HCT116 (cell line): ENCODE measurements at regions not wholly inside any gene's neighbourhood (a gene's known extent, or its start where the extent isn't known, plus 50 kb on each side); places are given as distances from the start of the nearest gene placed in this dataset.

ENCODE experiments used
- ATAC-seq: fragments of 200-7000 bp; cut with Tn5 transposase; 2 replicates; pipeline ENCODE4 v1.9.1; 2020; ENCODE audit warnings: mild to moderate bottlenecking, moderate library complexity
- BruUV-seq: library from RNA; stranded (reverse); fragments of 400-500 nt; replicated peaks from 2 replicates; lab custom pipeline; 2021; lab: Mats Ljungman, UMichigan
- CTCF ChIA-PET: fragments of 300-600 bp; sonication (Branson Sonifier 250); formaldehyde crosslinking; loops from one replicate; lab custom pipeline; 2021; ENCODE audit warnings: antibody characterized with exemption; lab: Charles Lee
- POLR2A ChIA-PET: fragments of 300-600, 350-600 bp; sonication (Branson Sonifier 250); formaldehyde crosslinking; loops from one replicate; lab custom pipeline; 2021; ENCODE audit warnings: antibody characterized with exemption; lab: Charles Lee
- RAD21 ChIA-PET, 2 experiments: fragments of 300-600 bp; sonication (Branson Sonifier 250); formaldehyde crosslinking; loops; one replicate each; lab custom pipeline; 2023; ENCODE audit warnings: low total read pairs in 2 of 2; ENCODE audit not compliant: uncharacterized antibody in 2 of 2, unreplicated experiment in 2 of 2, low non-redundant PET in 1 of 2; lab: Charles Lee
- DNase-seq: peaks from one replicate; pipeline ENCODE4 v3.0.0-alpha.2; 2010; ENCODE audit warnings: low read depth, low spot score
- H2AFZ ChIP-seq: fragments of 200-600 bp; shearing (Covaris generic), sonication (generic); 2 replicates; pipeline ENCODE4 v1.6.1; 2017; ENCODE audit warnings: low read depth, mixed run types, mixed read lengths, antibody characterized with exemption, low read length; ENCODE audit not compliant: poor library complexity, severe bottlenecking
- H3K27ac ChIP-seq: 2 replicates; pipeline ENCODE4 v1.5.1; 2012; ENCODE audit warnings: low read depth, low read length
- H3K27me3 ChIP-seq: fragments of 200-600 bp; sonication (generic); 2 replicates; pipeline ENCODE4 v1.6.1; 2016; ENCODE audit warnings: mixed run types, low read length, mixed read lengths; ENCODE audit not compliant: insufficient read depth
- H3K36me3 ChIP-seq, 2 experiments: fragments of 200-500 bp in 1 of 2; fragments of 200-600 bp in 1 of 2; sonication (Bioruptor generic) in 1 of 2; sonication (generic) in 1 of 2; 2 replicates each; pipeline versions ENCODE4 v1.5.1 to v1.6.1; 2014 to 2016; ENCODE audit warnings: low read length in 2 of 2, inconsistent platforms in 1 of 2, mixed read lengths in 1 of 2, mixed run types in 1 of 2; ENCODE audit not compliant: insufficient read depth in 2 of 2, control insufficient read depth in 1 of 2
- H3K4me1 ChIP-seq, 2 experiments: fragments of 200-600 bp in 1 of 2; sonication (generic) in 1 of 2; 2 replicates each; pipeline versions ENCODE4 v1.5.1 to v1.6.1; 2012 to 2017; ENCODE audit warnings: low read length in 2 of 2, inconsistent platforms in 1 of 2, mild to moderate bottlenecking in 1 of 2, mixed read lengths in 1 of 2, mixed run types in 1 of 2, moderate library complexity in 1 of 2; ENCODE audit not compliant: insufficient read depth in 2 of 2, control insufficient read depth in 1 of 2
- H3K4me2 ChIP-seq: fragments of 200-600 bp; sonication (generic); 2 replicates; pipeline ENCODE4 v1.6.1; 2017; ENCODE audit warnings: mixed run types, low read length, mixed read lengths
- H3K4me3 ChIP-seq, 2 experiments: fragments of 200-600 bp in 1 of 2; sonication (generic) in 1 of 2; replicated peaks in 1 of 2; 2 replicates each; pipeline ENCODE4 v1.5.1; 2011 to 2016; ENCODE audit warnings: low read length in 2 of 2, control low read depth in 1 of 2, low read depth in 1 of 2, mild to moderate bottlenecking in 1 of 2, mixed read lengths in 1 of 2, mixed run types in 1 of 2
- H3K79me2 ChIP-seq: fragments of 200-600 bp; sonication (generic); 2 replicates; pipeline ENCODE4 v1.6.1; 2017; ENCODE audit warnings: mild to moderate bottlenecking, mixed run types, low read length, moderate library complexity, mixed read lengths; ENCODE audit not compliant: insufficient read depth
- H3K9ac ChIP-seq: fragments of 200-600 bp; sonication (generic); 2 replicates; pipeline ENCODE4 v1.6.1; 2016; ENCODE audit warnings: low read length, mixed read lengths
- H3K9me2 ChIP-seq: fragments of 200-600 bp; sonication (generic), shearing (Covaris generic); 2 replicates; pipeline ENCODE4 v1.6.1; 2017; ENCODE audit warnings: mixed run types, mild to moderate bottlenecking, moderate library complexity; ENCODE audit not compliant: insufficient read depth
- H3K9me3 ChIP-seq, 2 experiments: fragments of 200-500 bp in 1 of 2; fragments of 200-600 bp in 1 of 2; sonication (Bioruptor generic) in 1 of 2; sonication (generic) in 1 of 2; 2 replicates each; pipeline ENCODE4 v1.6.1; 2014 to 2017; ENCODE audit warnings: low read length in 2 of 2, mixed read lengths in 2 of 2, inconsistent platforms in 1 of 2, low read depth in 1 of 2, mild to moderate bottlenecking in 1 of 2, mixed run types in 1 of 2, moderate library complexity in 1 of 2; ENCODE audit not compliant: control insufficient read depth in 1 of 2, insufficient read depth in 1 of 2
- H4K20me1 ChIP-seq: fragments of 200-600 bp; sonication (generic), shearing (Covaris generic); 2 replicates; pipeline ENCODE4 v1.6.1; 2017; ENCODE audit warnings: mixed run types, mild to moderate bottlenecking, moderate library complexity; ENCODE audit not compliant: insufficient read depth
- CTCF ChIP-seq, 3 experiments: fragments of 200-600 bp in 1 of 3; sonication (generic) in 1 of 3; IDR thresholded peaks in 2 of 3; conservative IDR thresholded peaks in 1 of 3; 2 replicates each; pipeline ENCODE4 v1.5.1; 2012 to 2017; ENCODE audit warnings: low read depth in 2 of 3, low read length in 2 of 3, antibody characterized with exemption in 1 of 3, borderline replicate concordance in 1 of 3, control low read depth in 1 of 3, mild to moderate bottlenecking in 1 of 3, mixed read lengths in 1 of 3, mixed run types in 1 of 3, moderate library complexity in 1 of 3; ENCODE audit not compliant: insufficient read depth in 1 of 3
- EZH2phosphoT487 ChIP-seq: fragments of 200-600 bp; IDR thresholded peaks from 2 replicates; pipeline ENCODE4 v1.6.1; 2018; ENCODE audit warnings: antibody characterized with exemption, borderline replicate concordance
- MAX ChIP-seq: IDR thresholded peaks from 2 replicates; pipeline ENCODE4 v1.6.1; 2012
- POLR2AphosphoS5 ChIP-seq: IDR thresholded peaks from 2 replicates; pipeline ENCODE4 v1.6.1; 2011; ENCODE audit warnings: mild to moderate bottlenecking, low read depth, low read length, moderate library complexity
- intact Hi-C: fragments of 100-400 bp; cut with micrococcal nuclease; formaldehyde crosslinking; loops from 2 replicates; pipeline ENCODE4 v1.10.0; 2022
- TF ChIP-seq, protein P1 (sequence below): IDR thresholded peaks from 2 replicates; pipeline ENCODE4 v1.6.1; 2011; ENCODE audit warnings: mild to moderate bottlenecking, low read length, moderate library complexity; ENCODE audit not compliant: insufficient replicate concordance; ENCODE audit errors: extremely low read depth
- TF ChIP-seq, protein P2 (sequence below): IDR thresholded peaks from 2 replicates; pipeline ENCODE4 v1.6.1; 2012; ENCODE audit warnings: low read depth

- Histone ChIP-seq H3K9me3 (no peaks in the 10 kb centered on the region), H3K4me2 (no peak overlapping the region), H3K27ac (no peak overlapping the region), H3K4me3 (no peak overlapping the region), H3K9me2 (no peaks in the 10 kb centered on the region), H3K36me3 (no peaks in the 10 kb centered on the region), H3K9ac (no peak overlapping the region), H3K4me1 (no peaks in the 10 kb centered on the region), H3K27me3 (no peaks in the 10 kb centered on the region), H2AFZ (no peak overlapping the region), H4K20me1 (no peaks in the 10 kb centered on the region), H3K79me2 (no peaks in the 10 kb centered on the region)
- RAD21 ChIA-PET = no interaction called here
- DNase-seq (no peak), ATAC-seq (no peak)
- BruUV-seq = no TSS peak
- intact Hi-C loops = no loop called here
- TF ChIP-seq EZH2phosphoT487 = no peak
- TF ChIP-seq MAX = no peak
- TF ChIP-seq, protein P1, sequence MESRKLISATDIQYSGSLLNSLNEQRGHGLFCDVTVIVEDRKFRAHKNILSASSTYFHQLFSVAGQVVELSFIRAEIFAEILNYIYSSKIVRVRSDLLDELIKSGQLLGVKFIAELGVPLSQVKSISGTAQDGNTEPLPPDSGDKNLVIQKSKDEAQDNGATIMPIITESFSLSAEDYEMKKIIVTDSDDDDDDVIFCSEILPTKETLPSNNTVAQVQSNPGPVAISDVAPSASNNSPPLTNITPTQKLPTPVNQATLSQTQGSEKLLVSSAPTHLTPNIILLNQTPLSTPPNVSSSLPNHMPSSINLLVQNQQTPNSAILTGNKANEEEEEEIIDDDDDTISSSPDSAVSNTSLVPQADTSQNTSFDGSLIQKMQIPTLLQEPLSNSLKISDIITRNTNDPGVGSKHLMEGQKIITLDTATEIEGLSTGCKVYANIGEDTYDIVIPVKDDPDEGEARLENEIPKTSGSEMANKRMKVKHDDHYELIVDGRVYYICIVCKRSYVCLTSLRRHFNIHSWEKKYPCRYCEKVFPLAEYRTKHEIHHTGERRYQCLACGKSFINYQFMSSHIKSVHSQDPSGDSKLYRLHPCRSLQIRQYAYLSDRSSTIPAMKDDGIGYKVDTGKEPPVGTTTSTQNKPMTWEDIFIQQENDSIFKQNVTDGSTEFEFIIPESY = no peak
- TF ChIP-seq, protein P2, sequence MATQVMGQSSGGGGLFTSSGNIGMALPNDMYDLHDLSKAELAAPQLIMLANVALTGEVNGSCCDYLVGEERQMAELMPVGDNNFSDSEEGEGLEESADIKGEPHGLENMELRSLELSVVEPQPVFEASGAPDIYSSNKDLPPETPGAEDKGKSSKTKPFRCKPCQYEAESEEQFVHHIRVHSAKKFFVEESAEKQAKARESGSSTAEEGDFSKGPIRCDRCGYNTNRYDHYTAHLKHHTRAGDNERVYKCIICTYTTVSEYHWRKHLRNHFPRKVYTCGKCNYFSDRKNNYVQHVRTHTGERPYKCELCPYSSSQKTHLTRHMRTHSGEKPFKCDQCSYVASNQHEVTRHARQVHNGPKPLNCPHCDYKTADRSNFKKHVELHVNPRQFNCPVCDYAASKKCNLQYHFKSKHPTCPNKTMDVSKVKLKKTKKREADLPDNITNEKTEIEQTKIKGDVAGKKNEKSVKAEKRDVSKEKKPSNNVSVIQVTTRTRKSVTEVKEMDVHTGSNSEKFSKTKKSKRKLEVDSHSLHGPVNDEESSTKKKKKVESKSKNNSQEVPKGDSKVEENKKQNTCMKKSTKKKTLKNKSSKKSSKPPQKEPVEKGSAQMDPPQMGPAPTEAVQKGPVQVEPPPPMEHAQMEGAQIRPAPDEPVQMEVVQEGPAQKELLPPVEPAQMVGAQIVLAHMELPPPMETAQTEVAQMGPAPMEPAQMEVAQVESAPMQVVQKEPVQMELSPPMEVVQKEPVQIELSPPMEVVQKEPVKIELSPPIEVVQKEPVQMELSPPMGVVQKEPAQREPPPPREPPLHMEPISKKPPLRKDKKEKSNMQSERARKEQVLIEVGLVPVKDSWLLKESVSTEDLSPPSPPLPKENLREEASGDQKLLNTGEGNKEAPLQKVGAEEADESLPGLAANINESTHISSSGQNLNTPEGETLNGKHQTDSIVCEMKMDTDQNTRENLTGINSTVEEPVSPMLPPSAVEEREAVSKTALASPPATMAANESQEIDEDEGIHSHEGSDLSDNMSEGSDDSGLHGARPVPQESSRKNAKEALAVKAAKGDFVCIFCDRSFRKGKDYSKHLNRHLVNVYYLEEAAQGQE = no peak
- TF ChIP-seq POLR2AphosphoS5 = no peak
- no peak for TF ChIP-seq CTCF (IDR thresholded peaks at IDR 0.05 in 2 of 3, conservative IDR thresholded peaks at IDR 0.05 in 1 of 3; ENCODE audit: borderline replicate concordance in 1 of 3, insufficient read depth in 1 of 3, low read depth in 2 of 3, low read length in 2 of 3)
- CTCF ChIA-PET = no interaction called here
- POLR2A ChIA-PET = no interaction called here
These were observed 247.9 kb downstream of the TENT4A start for GRCh38 chr5:6961123-6961522.
